Stomach (tissue), 8 donors: ENCODE measurements at regions not wholly inside any gene's neighbourhood (a gene's known extent, or its start where the extent isn't known, plus 50 kb on each side); places are given as distances from the start of the nearest gene placed in this dataset.

Experiments used
- DNase-seq, 2 donors: peaks; one replicate each; pipeline versions ENCODE4 v3.0.0 to v3.0.0-alpha.2; 2013 to 2019
- H3K27ac ChIP-seq, 5 donors: fragments of 200-600 bp in 4 of 5; sonication (generic) in 4 of 5; one replicate each; pipeline ENCODE4 v1.5.1; 2013 to 2019; ENCODE audit warnings: mild to moderate bottlenecking in 1 of 5, moderate library complexity in 1 of 5
- H3K27me3 ChIP-seq, 3 donors: fragments of 200-600 bp; sonication (generic); one replicate each; pipeline ENCODE4 v1.5.1; 2017 to 2019; ENCODE audit warnings: mixed run types in 1 of 3
- H3K36me3 ChIP-seq, 4 donors: fragments of 200-600 bp; sonication (generic); 1 replicate in 3 of 4; 2 replicates in 1 of 4; pipeline ENCODE4 v1.5.1; 2016 to 2019
- H3K4me1 ChIP-seq, 4 donors: fragments of 200-600 bp; sonication (generic); one replicate each; pipeline ENCODE4 v1.5.1; 2016 to 2019
- H3K4me3 ChIP-seq, 4 donors: fragments of 200-600 bp; sonication (generic) in 3 of 4; one replicate each; pipeline ENCODE4 v1.5.1; 2016 to 2019; ENCODE audit warnings: mild to moderate bottlenecking in 1 of 4
- H3K9me3 ChIP-seq, 4 donors: fragments of 200-600 bp; sonication (generic); one replicate each; pipeline ENCODE4 v1.5.1; 2016 to 2019
- EP300 ChIP-seq: sonication (generic); formaldehyde crosslinking; IDR thresholded peaks from one replicate; pipeline ENCODE4 v1.6.1; 2017; ENCODE audit warnings: antibody characterized with exemption
- POLR2A ChIP-seq, 4 donors: fragments of 450-650 bp; IDR thresholded peaks; one replicate each; pipeline ENCODE4 v1.6.1; 2016; ENCODE audit warnings: antibody characterized with exemption in 4 of 4, control low read depth in 2 of 4, mild to moderate bottlenecking in 1 of 4, moderate library complexity in 1 of 4
- POLR2AphosphoS5 ChIP-seq, 3 donors: sonication (generic); formaldehyde crosslinking; IDR thresholded peaks; one replicate each; pipeline ENCODE4 v1.6.1; 2016; ENCODE audit warnings: antibody characterized with exemption in 3 of 3
- WGBS, 5 donors: extraction: QIAGEN DNeasy Blood & Tissue Kit in 3 of 5; methylation state at CpG; one replicate each; pipeline versions ENCODE4 v1.1.5 to v1.1.7; 2013 to 2018; 5-methylcytosine and 5-hydroxymethylcytosine counted together
- intact Hi-C: fragments of 100-400 bp; cut with DNase I; formaldehyde crosslinking; loops from one replicate; pipeline ENCODE4 v1.15.1; 2023; ENCODE audit warnings: low total_unique reads
- TF ChIP-seq, protein P1 (sequence below), 7 experiments: fragments of 450-650 bp in 4 of 7; fragments of 200-600 bp in 3 of 7; sonication (generic) in 3 of 7; IDR thresholded peaks; one replicate each; pipeline ENCODE4 v1.5.1; 2016 to 2019; ENCODE audit warnings: antibody characterized with exemption in 7 of 7, control low read depth in 2 of 7, mild to moderate bottlenecking in 1 of 7
- donor health status: healthy with polysubstance abuse.
- donor health status: Bipolar disorder and iron deficiency.
- donor health status: healthy.

- intact Hi-C loops: no loop called here
- Histone ChIP-seq H3K27ac (no peak overlapping the region), H3K9me3 (peaks cover 0 to 19% (median 12%) of the 10 kb centered on the region in 4 donors), H3K4me1 (no peaks in the 10 kb centered on the region), H3K27me3 (no peaks in the 10 kb centered on the region), H3K4me3 (no peak overlapping the region), H3K36me3 (no peaks in the 10 kb centered on the region)
- WGBS, 5 donors: 76 to 87% (median 77%) methylated on average over 9 of the region's 9 CpGs
- DNase-seq: no peak
- TF ChIP-seq POLR2A (IDR thresholded peaks at IDR 0.05) (no peak), POLR2AphosphoS5 (IDR thresholded peaks at IDR 0.05) (no peak), EP300 (no peak)
- TF ChIP-seq, protein P1, sequence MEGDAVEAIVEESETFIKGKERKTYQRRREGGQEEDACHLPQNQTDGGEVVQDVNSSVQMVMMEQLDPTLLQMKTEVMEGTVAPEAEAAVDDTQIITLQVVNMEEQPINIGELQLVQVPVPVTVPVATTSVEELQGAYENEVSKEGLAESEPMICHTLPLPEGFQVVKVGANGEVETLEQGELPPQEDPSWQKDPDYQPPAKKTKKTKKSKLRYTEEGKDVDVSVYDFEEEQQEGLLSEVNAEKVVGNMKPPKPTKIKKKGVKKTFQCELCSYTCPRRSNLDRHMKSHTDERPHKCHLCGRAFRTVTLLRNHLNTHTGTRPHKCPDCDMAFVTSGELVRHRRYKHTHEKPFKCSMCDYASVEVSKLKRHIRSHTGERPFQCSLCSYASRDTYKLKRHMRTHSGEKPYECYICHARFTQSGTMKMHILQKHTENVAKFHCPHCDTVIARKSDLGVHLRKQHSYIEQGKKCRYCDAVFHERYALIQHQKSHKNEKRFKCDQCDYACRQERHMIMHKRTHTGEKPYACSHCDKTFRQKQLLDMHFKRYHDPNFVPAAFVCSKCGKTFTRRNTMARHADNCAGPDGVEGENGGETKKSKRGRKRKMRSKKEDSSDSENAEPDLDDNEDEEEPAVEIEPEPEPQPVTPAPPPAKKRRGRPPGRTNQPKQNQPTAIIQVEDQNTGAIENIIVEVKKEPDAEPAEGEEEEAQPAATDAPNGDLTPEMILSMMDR (IDR thresholded peaks at IDR 0.05): no peak
Observed at GRCh38 chr5:3307982-3308621, 287.5 kb upstream of the IRX1 start.

GRCh38 chr5:3305432-3305831 lies 290.2 kb upstream of the IRX1 start:
- Histone ChIP-seq H3K4me1 (no peaks in the 10 kb centered on the region), H3K4me3 (no peak overlapping the region), H3K9me3 (no peaks in the 10 kb centered on the region), H3K36me3 (no peaks in the 10 kb centered on the region), H3K27me3 (no peaks in the 10 kb centered on the region), H3K27ac (no peak overlapping the region)
- 71 to 88% (median 80%) methylated on average over 29 of the region's 29 CpGs for WGBS, 5 donors
- DNase-seq: no peak
- intact Hi-C loops: no loop called here
- no peak for TF ChIP-seq EP300
- no peak for TF ChIP-seq POLR2A (IDR thresholded peaks at IDR 0.05)
- TF ChIP-seq, protein P1 (IDR thresholded peaks at IDR 0.05): no peak
- TF ChIP-seq POLR2AphosphoS5 (IDR thresholded peaks at IDR 0.05): no peak

DNA sequence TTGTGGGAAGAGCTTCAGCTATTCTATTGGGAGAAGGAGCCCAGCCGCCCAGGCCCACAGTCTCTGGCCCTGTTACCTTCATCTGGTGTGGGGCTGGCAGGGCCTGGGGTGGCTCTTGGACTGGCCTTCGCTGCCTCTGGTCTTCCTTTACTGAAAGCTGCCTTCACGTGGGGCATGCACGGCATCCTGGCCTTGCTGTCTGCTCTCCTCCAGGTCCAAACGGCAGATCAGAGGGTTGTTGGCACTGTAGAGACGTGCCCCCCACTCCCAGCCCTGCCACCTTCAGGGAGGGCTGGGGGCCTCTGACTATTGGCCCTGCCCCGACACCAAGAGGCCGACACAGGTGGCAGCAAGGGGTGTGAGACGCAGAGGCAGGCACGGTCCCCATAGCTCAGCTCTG lies 291.3 kb upstream of the IRX1 start:
- intact Hi-C loops: no loop called here
- no peaks in the 10 kb centered on the region for H3K9me3 ChIP-seq
- no peak overlapping the region for H3K27ac ChIP-seq
- TF ChIP-seq POLR2A (IDR thresholded peaks at IDR 0.05): no peak
- no peak for TF ChIP-seq POLR2AphosphoS5 (IDR thresholded peaks at IDR 0.05)
- TF ChIP-seq EP300: no peak
- TF ChIP-seq, protein P1 (IDR thresholded peaks at IDR 0.05): no peak
- no peak for DNase-seq
- H3K4me1 ChIP-seq: no peaks in the 10 kb centered on the region
- peaks cover 0 to 2% (median 0%) of the 10 kb centered on the region in 3 donors for H3K27me3 ChIP-seq
- H3K4me3 ChIP-seq: no peak overlapping the region
- 82 to 92% (median 83%) methylated on average over 6 to 10 of the region's 10 CpGs for WGBS, 5 donors
- H3K36me3 ChIP-seq: no peaks in the 10 kb centered on the region

- intact Hi-C loops: no loop called here
- H3K27me3 ChIP-seq: peaks cover 0 to 3% (median 0%) of the 10 kb centered on the region in 3 donors
- no peaks in the 10 kb centered on the region for H3K9me3 ChIP-seq
- H3K4me3 ChIP-seq: no peak overlapping the region
- TF ChIP-seq POLR2A (IDR thresholded peaks at IDR 0.05): no peak
- TF ChIP-seq, protein P1 (IDR thresholded peaks at IDR 0.05): no peak
- TF ChIP-seq EP300: no peak
- TF ChIP-seq POLR2AphosphoS5 (IDR thresholded peaks at IDR 0.05): no peak
- no peaks in the 10 kb centered on the region for H3K36me3 ChIP-seq
- no peaks in the 10 kb centered on the region for H3K4me1 ChIP-seq
- peak in 1 of 2 donors; percentile 53 for DNase-seq
- 27 to 59% (median 55%) methylated on average over 3 of the region's 3 CpGs for WGBS, 5 donors
- no peak overlapping the region for H3K27ac ChIP-seq
Observed at GRCh38 chr5:3303777-3304176, 291.9 kb upstream of the IRX1 start.
